Uterus (tissue), 3 donors: ENCODE measurements at regions not wholly inside any gene's neighbourhood (a gene's known extent, or its start where the extent isn't known, plus 50 kb on each side); places are given as distances from the start of the nearest gene placed in this dataset.

Source experiments
- DNase-seq, 2 donors: peaks; one replicate each; pipeline ENCODE4 v3.0.0-alpha.2; 2019 to 2020
- H3K27ac ChIP-seq, 2 donors: fragments of 200-600 bp; sonication (generic); 1 replicate in 1 of 2; 2 replicates in 1 of 2; pipeline ENCODE4 v1.5.1; 2016 to 2018
- H3K27me3 ChIP-seq, 2 donors: fragments of 200-600 bp; sonication (generic); one replicate each; pipeline ENCODE4 v1.5.1; 2018 to 2019; ENCODE audit warnings: control low read depth in 1 of 2
- H3K36me3 ChIP-seq, 2 donors: fragments of 200-600 bp; sonication (generic); one replicate each; pipeline ENCODE4 v1.5.1; 2019; ENCODE audit warnings: control low read depth in 1 of 2
- H3K4me1 ChIP-seq, 2 donors: fragments of 200-600 bp; sonication (generic); one replicate each; pipeline ENCODE4 v1.5.1; 2018 to 2019; ENCODE audit warnings: control low read depth in 1 of 2
- H3K4me3 ChIP-seq, 2 donors: fragments of 200-600 bp; sonication (generic); 1 replicate in 1 of 2; 2 replicates in 1 of 2; pipeline ENCODE4 v1.5.1; 2018 to 2019; ENCODE audit warnings: mild to moderate bottlenecking in 1 of 2
- H3K9me3 ChIP-seq, 2 donors: fragments of 200-600 bp; sonication (generic); one replicate each; pipeline ENCODE4 v1.5.1; 2019; ENCODE audit warnings: control low read depth in 1 of 2
- POLR2A ChIP-seq, 2 donors: fragments of 450-650 bp; IDR thresholded peaks; one replicate each; pipeline ENCODE4 v1.6.1; 2016; ENCODE audit warnings: antibody characterized with exemption in 2 of 2, mild to moderate bottlenecking in 1 of 2, moderate library complexity in 1 of 2
- intact Hi-C: fragments of 100-400 bp; cut with DNase I; formaldehyde crosslinking; loops from one replicate; pipeline ENCODE4 v1.15.1; 2023; ENCODE audit warnings: low total_unique reads
- TF ChIP-seq, protein P1 (sequence below), 4 experiments: fragments of 200-600 bp in 2 of 4; fragments of 450-650 bp in 2 of 4; sonication (generic) in 2 of 4; IDR thresholded peaks; one replicate each; pipeline ENCODE4 v1.5.1; 2016 to 2019; ENCODE audit warnings: antibody characterized with exemption in 4 of 4, mild to moderate bottlenecking in 2 of 4, moderate library complexity in 1 of 4
- donor health status: DM: yes; HTN: yes; CAD: no.

GRCh38 chr10:121049923-121050322 lies 198.8 kb downstream of the WDR11 start:
- intact Hi-C loops = no loop called here
- DNase-seq = no peak
- no peak overlapping the region for H3K27ac ChIP-seq
- H3K4me3 ChIP-seq = no peak overlapping the region
- TF ChIP-seq, protein P1, sequence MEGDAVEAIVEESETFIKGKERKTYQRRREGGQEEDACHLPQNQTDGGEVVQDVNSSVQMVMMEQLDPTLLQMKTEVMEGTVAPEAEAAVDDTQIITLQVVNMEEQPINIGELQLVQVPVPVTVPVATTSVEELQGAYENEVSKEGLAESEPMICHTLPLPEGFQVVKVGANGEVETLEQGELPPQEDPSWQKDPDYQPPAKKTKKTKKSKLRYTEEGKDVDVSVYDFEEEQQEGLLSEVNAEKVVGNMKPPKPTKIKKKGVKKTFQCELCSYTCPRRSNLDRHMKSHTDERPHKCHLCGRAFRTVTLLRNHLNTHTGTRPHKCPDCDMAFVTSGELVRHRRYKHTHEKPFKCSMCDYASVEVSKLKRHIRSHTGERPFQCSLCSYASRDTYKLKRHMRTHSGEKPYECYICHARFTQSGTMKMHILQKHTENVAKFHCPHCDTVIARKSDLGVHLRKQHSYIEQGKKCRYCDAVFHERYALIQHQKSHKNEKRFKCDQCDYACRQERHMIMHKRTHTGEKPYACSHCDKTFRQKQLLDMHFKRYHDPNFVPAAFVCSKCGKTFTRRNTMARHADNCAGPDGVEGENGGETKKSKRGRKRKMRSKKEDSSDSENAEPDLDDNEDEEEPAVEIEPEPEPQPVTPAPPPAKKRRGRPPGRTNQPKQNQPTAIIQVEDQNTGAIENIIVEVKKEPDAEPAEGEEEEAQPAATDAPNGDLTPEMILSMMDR (IDR thresholded peaks at IDR 0.05) = no peak
- no peaks in the 10 kb centered on the region for H3K27me3 ChIP-seq
- H3K9me3 ChIP-seq = no peaks in the 10 kb centered on the region
- H3K4me1 ChIP-seq = no peaks in the 10 kb centered on the region
- no peaks in the 10 kb centered on the region for H3K36me3 ChIP-seq

GRCh38 chr10:121051171-121051570 lies 200.0 kb downstream of the WDR11 start:
- intact Hi-C loops = no loop called here
- no peaks in the 10 kb centered on the region for H3K9me3 ChIP-seq

GRCh38 chr10:121051696-121052279 lies 200.6 kb downstream of the WDR11 start:
- no peak for TF ChIP-seq POLR2A (IDR thresholded peaks at IDR 0.05)
- TF ChIP-seq, protein P1 (IDR thresholded peaks at IDR 0.05) = no peak
- intact Hi-C loops = no loop called here

More at GRCh38 chr10:121051171-121051570, 200.0 kb downstream of the WDR11 start:
- Histone ChIP-seq H3K27ac (no peak overlapping the region), H3K4me1 (no peaks in the 10 kb centered on the region), H3K27me3 (no peaks in the 10 kb centered on the region), H3K4me3 (no peak overlapping the region), H3K36me3 (no peaks in the 10 kb centered on the region)
- no peak for DNase-seq
- TF ChIP-seq POLR2A (IDR thresholded peaks at IDR 0.05) = no peak
- TF ChIP-seq, protein P1 (IDR thresholded peaks at IDR 0.05) = no peak

DNA sequence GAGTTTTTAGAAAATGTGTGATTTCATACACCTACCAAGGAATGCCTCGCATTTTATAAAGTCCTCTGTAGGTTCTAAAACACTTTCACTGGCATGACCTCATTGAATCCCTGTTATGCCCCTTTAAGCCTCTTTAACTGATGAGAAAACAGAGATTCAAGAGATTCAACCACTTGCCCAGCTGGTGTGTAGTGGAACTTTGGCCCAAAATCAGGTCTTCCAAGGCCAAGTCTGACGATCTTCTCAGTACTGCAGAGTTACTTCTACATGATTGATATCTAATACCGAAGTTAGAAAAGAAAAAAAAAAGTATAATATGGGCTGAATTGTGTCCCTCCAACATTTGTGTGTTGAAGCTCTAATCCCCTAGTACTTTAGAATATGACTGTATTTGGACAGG lies 202.0 kb downstream of the WDR11 start:
- Histone ChIP-seq H3K27me3 (no peaks in the 10 kb centered on the region), H3K4me1 (no peaks in the 10 kb centered on the region), H3K36me3 (no peaks in the 10 kb centered on the region), H3K9me3 (no peaks in the 10 kb centered on the region), H3K4me3 (no peak overlapping the region), H3K27ac (no peak overlapping the region)
- DNase-seq = no peak
- TF ChIP-seq, protein P1 (IDR thresholded peaks at IDR 0.05) = no peak
- TF ChIP-seq POLR2A (IDR thresholded peaks at IDR 0.05) = no peak
- intact Hi-C loops = no loop called here

More at GRCh38 chr10:121051696-121052279, 200.6 kb downstream of the WDR11 start:
- no peaks in the 10 kb centered on the region for H3K27me3 ChIP-seq
- no peak overlapping the region for H3K4me3 ChIP-seq
- no peak for DNase-seq
- H3K9me3 ChIP-seq = no peaks in the 10 kb centered on the region
- H3K27ac ChIP-seq = no peak overlapping the region
- no peaks in the 10 kb centered on the region for H3K36me3 ChIP-seq
- H3K4me1 ChIP-seq = no peaks in the 10 kb centered on the region

GRCh38 chr10:121054874-121055273 lies 203.7 kb downstream of the WDR11 start:
- no peaks in the 10 kb centered on the region for H3K27me3 ChIP-seq
- H3K4me3 ChIP-seq = no peak overlapping the region
- no peaks in the 10 kb centered on the region for H3K9me3 ChIP-seq
- intact Hi-C loops = no loop called here
- no peak for TF ChIP-seq POLR2A (IDR thresholded peaks at IDR 0.05)
- DNase-seq = no peak
- no peaks in the 10 kb centered on the region for H3K36me3 ChIP-seq
- no peak overlapping the region for H3K27ac ChIP-seq
- no peaks in the 10 kb centered on the region for H3K4me1 ChIP-seq

DNA sequence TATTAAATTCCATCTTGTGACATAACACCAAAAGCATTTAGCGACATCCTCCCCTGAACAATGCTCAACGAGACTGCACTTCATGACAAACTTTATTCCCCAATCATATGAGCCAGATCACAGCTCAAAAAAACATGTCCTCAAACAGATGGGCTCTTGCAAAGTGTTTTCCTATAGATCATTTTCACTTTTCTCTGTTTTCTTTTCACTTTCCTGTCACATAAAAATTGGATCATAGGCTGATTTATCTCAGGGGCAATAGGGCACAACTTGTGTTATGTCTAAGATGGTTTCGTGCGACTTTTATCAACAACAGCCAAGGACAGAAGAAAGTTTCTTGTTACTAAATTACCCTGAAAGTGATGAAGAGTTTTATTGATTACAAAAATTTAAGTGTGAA lies 206.1 kb downstream of the WDR11 start:
- Histone ChIP-seq H3K4me1 (no peaks in the 10 kb centered on the region), H3K27ac (no peak overlapping the region), H3K9me3 (no peaks in the 10 kb centered on the region), H3K4me3 (no peak overlapping the region), H3K36me3 (no peaks in the 10 kb centered on the region), H3K27me3 (no peaks in the 10 kb centered on the region)
- intact Hi-C loops = no loop called here
- TF ChIP-seq POLR2A (IDR thresholded peaks at IDR 0.05) = no peak
- TF ChIP-seq, protein P1 (IDR thresholded peaks at IDR 0.05) = no peak
- DNase-seq = no peak
